ENCODE measurements at regions not wholly inside any gene's neighbourhood (a gene's known extent, or its start where the extent isn't known, plus 50 kb on each side); places are given as distances from the start of the nearest gene placed in this dataset.

- ChIA-PET CTCF (no interaction called here), POLR2A (no interaction called here)
- H3K27ac Mint-ChIP-seq, result no peak overlapping the region
- H3K4me3 Mint-ChIP-seq, result no peak overlapping the region
- TF ChIP-seq CTCF (IDR thresholded peaks at IDR 0.05), result no peak
- H3K36me3 Mint-ChIP-seq (ENCODE audit: low read depth), result no peaks in the 10 kb centered on the region
- H3K9me3 Mint-ChIP-seq, result peaks cover 6% of the 10 kb centered on the region
- ATAC-seq (ENCODE audit: low read depth) (no peak), DNase-seq (no peak)
- intact Hi-C loops (cut with micrococcal nuclease), result no loop called here
- no peaks in the 10 kb centered on the region for H3K27me3 Mint-ChIP-seq
- H3K4me1 Mint-ChIP-seq, result no peaks in the 10 kb centered on the region
Measured at GRCh38 chr12:41624571-41624970, 436.5 kb downstream of the PDZRN4 start.

Data from activated B cell treated with CpG ODN at 0.5 μM for 24 hours (primary cell).